ENCODE measurements at regions not wholly inside any gene's neighbourhood (a gene's known extent, or its start where the extent isn't known, plus 50 kb on each side); places are given as distances from the start of the nearest gene placed in this dataset.

DNA sequence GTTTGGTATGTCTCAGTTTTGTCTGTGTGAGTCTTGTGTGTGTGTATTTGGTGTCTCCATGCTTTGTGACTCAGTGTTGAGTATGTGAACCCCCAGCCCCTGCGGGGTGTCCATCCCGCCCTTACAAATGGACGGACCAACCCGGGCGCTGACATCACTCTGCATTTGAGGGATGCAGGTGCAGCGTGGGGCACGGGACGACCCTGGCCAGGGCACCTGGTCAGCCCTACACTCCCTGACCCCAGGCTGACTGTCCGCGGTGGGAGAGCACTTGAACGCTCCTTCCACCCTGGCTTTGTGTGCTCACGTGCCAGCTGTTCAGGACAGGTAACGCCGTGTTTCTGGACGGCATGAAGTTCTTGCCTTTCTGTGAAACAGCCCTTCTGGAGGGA lies 369.0 kb downstream of the BRD1 start:
- TF ChIP-seq, protein P1, sequence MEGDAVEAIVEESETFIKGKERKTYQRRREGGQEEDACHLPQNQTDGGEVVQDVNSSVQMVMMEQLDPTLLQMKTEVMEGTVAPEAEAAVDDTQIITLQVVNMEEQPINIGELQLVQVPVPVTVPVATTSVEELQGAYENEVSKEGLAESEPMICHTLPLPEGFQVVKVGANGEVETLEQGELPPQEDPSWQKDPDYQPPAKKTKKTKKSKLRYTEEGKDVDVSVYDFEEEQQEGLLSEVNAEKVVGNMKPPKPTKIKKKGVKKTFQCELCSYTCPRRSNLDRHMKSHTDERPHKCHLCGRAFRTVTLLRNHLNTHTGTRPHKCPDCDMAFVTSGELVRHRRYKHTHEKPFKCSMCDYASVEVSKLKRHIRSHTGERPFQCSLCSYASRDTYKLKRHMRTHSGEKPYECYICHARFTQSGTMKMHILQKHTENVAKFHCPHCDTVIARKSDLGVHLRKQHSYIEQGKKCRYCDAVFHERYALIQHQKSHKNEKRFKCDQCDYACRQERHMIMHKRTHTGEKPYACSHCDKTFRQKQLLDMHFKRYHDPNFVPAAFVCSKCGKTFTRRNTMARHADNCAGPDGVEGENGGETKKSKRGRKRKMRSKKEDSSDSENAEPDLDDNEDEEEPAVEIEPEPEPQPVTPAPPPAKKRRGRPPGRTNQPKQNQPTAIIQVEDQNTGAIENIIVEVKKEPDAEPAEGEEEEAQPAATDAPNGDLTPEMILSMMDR (IDR thresholded peaks at IDR 0.05): no peak
- peaks cover 4% of the 10 kb centered on the region for H3K27me3 Mint-ChIP-seq (ENCODE audit: insufficient read depth)
- H3K4me1 Mint-ChIP-seq (ENCODE audit: low read depth): no peaks in the 10 kb centered on the region
- H3K27ac Mint-ChIP-seq: no peak overlapping the region
- no peak for DNase-seq
- peaks cover 82% of the 10 kb centered on the region for H3K9me3 Mint-ChIP-seq
- H3K36me3 Mint-ChIP-seq (ENCODE audit: low read depth): peaks cover 6% of the 10 kb centered on the region; the same call in 1 of the 2 replicates
- no peak overlapping the region for H3K4me3 Mint-ChIP-seq

- H3K27ac Mint-ChIP-seq: no peak overlapping the region
- H3K4me1 Mint-ChIP-seq (ENCODE audit: low read depth): no peaks in the 10 kb centered on the region
- TF ChIP-seq, protein P1 (IDR thresholded peaks at IDR 0.05): no peak
- no peak for DNase-seq
- peaks cover 76% of the 10 kb centered on the region for H3K9me3 Mint-ChIP-seq
- H3K4me3 Mint-ChIP-seq: no peak overlapping the region
- peaks cover 6% of the 10 kb centered on the region; the same call in 1 of the 2 replicates for H3K36me3 Mint-ChIP-seq (ENCODE audit: low read depth)
- peaks cover 6% of the 10 kb centered on the region for H3K27me3 Mint-ChIP-seq (ENCODE audit: insufficient read depth)
Measured at GRCh38 chr22:49457946-49458707, 369.5 kb downstream of the BRD1 start.

GRCh38 chr22:49457146-49457545 lies 370.5 kb downstream of the BRD1 start:
- TF ChIP-seq, protein P1 (IDR thresholded peaks at IDR 0.05): no peak
- Mint-ChIP-seq H3K27me3 (ENCODE audit: insufficient read depth) (peaks cover 6% of the 10 kb centered on the region), H3K4me3 (no peak overlapping the region), H3K36me3 (ENCODE audit: low read depth) (peaks cover 6% of the 10 kb centered on the region; the same call in 1 of the 2 replicates), H3K9me3 (peaks cover 67% of the 10 kb centered on the region), H3K4me1 (ENCODE audit: low read depth) (no peaks in the 10 kb centered on the region), H3K27ac (no peak overlapping the region)
- no peak for DNase-seq

GRCh38 chr22:49455595-49455994 lies 372.1 kb downstream of the BRD1 start:
- Mint-ChIP-seq H3K9me3 (peaks cover 61% of the 10 kb centered on the region), H3K27ac (no peak overlapping the region), H3K27me3 (ENCODE audit: insufficient read depth) (peaks cover 6% of the 10 kb centered on the region), H3K4me3 (no peak overlapping the region), H3K4me1 (ENCODE audit: low read depth) (no peaks in the 10 kb centered on the region), H3K36me3 (ENCODE audit: low read depth) (peaks cover 10% of the 10 kb centered on the region; the same call in 1 of the 2 replicates)
- DNase-seq: no peak
- TF ChIP-seq, protein P1 (IDR thresholded peaks at IDR 0.05): no peak

DNA sequence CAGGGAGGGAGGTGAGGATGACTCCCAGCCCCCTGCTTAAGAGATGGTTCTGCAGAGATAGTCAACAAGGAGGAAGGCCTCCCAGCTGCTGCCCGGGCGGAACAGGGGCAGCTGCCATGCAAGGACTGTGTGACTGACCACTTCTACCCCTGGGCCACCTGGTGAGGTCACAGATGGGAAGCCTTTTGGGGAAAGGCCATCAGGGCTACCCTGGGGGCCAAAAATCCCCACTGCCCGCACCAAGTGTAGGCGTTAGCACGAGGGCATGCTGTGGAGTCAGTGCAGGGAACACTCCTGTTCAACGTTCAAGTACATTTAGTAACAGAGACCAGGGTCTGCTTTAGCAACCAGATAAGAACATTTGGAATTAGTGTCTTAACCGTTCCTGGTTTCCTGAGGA lies 372.9 kb downstream of the BRD1 start:
- Mint-ChIP-seq H3K36me3 (ENCODE audit: low read depth) (peaks cover 14% of the 10 kb centered on the region; the same call in 1 of the 2 replicates), H3K4me1 (ENCODE audit: low read depth) (no peaks in the 10 kb centered on the region), H3K27me3 (ENCODE audit: insufficient read depth) (peaks cover 6% of the 10 kb centered on the region), H3K27ac (no peak overlapping the region), H3K4me3 (no peak overlapping the region), H3K9me3 (peaks cover 59% of the 10 kb centered on the region)
- TF ChIP-seq, protein P1 (IDR thresholded peaks at IDR 0.05): no peak
- DNase-seq: no peak
